ENCODE measurements at regions not wholly inside any gene's neighbourhood (a gene's known extent, or its start where the extent isn't known, plus 50 kb on each side); places are given as distances from the start of the nearest gene placed in this dataset.

DNA sequence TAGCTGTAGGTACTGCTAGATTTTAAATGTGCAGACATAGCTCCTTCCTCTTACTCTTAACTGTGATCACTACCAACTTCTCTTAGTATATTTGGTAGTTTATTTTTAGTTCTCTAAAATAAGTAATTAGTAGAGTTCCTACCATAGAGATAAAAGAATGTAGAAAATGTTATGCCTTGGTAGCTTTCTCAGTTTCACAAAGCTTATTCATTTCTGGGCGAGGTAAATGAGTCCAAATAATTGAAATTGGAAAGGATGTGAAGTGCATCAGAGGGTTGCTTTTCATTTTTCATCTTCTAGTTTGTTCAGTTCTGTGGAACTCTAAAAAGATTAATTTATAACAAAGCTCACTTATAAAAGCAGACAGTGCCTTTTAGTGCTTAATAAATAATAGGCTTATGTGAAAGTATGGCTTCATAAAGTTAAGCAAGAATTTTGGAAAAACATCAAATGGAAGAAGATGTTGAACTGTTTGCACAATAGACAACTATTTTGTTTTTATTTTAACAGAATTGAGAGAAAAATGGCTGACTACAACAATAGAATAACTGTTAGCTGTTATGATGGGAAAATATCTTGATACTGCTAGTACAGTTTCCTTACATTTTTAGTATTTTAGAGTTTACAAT lies 303.7 kb downstream of the UTRN start:
- no peak for TF ChIP-seq NFRKB (IDR thresholded peaks at IDR 0.05)
- no peak for TF ChIP-seq HDGF (IDR thresholded peaks at IDR 0.05; ENCODE audit: borderline replicate concordance)
- no peak for TF ChIP-seq FOXK2 (IDR thresholded peaks at IDR 0.05)
- TF ChIP-seq, protein P1, sequence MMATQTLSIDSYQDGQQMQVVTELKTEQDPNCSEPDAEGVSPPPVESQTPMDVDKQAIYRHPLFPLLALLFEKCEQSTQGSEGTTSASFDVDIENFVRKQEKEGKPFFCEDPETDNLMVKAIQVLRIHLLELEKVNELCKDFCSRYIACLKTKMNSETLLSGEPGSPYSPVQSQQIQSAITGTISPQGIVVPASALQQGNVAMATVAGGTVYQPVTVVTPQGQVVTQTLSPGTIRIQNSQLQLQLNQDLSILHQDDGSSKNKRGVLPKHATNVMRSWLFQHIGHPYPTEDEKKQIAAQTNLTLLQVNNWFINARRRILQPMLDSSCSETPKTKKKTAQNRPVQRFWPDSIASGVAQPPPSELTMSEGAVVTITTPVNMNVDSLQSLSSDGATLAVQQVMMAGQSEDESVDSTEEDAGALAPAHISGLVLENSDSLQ (IDR thresholded peaks at IDR 0.05) = no peak
- TF ChIP-seq FOXA1 (IDR thresholded peaks at IDR 0.05) = no peak
- TF ChIP-seq BHLHE40 (IDR thresholded peaks at IDR 0.05; ENCODE audit: borderline replicate concordance) = no peak
- no peak for TF ChIP-seq CTBP1 (IDR thresholded peaks at IDR 0.05; ENCODE audit: borderline replicate concordance)
- no peak for TF ChIP-seq FOXM1 (IDR thresholded peaks at IDR 0.05; ENCODE audit: borderline replicate concordance)
- TF ChIP-seq SP1 (IDR thresholded peaks at IDR 0.05) = no peak
- TF ChIP-seq ELF4 (IDR thresholded peaks at IDR 0.05) = no peak
- no peak for TF ChIP-seq TARDBP (IDR thresholded peaks at IDR 0.05)
